22Rv1 (cell line): ENCODE measurements at regions not wholly inside any gene's neighbourhood (a gene's known extent, or its start where the extent isn't known, plus 50 kb on each side); places are given as distances from the start of the nearest gene placed in this dataset.

ENCODE experiments used
- H3K27ac ChIP-seq: fragments of 450-650 bp; 2 replicates; pipeline ENCODE4 v1.5.1; 2017
- CTCF ChIP-seq: fragments of 450-650 bp; IDR thresholded peaks from 2 replicates; pipeline ENCODE4 v1.5.1; 2017; ENCODE audit warnings: mild to moderate bottlenecking
- ZFX ChIP-seq: fragments of 450-650 bp; IDR thresholded peaks from 2 replicates; pipeline ENCODE4 v1.6.1; 2017; ENCODE audit warnings: antibody characterized with exemption, borderline replicate concordance

GRCh38 chr18:42287047-42287446 is 332.0 kb downstream of the PIK3C3 start:
- no peak overlapping the region for H3K27ac ChIP-seq
- TF ChIP-seq ZFX (no peak), CTCF (no peak)

GRCh38 chr18:42288129-42288528 is 333.1 kb downstream of the PIK3C3 start:
- H3K27ac ChIP-seq: no peak overlapping the region
- TF ChIP-seq CTCF (no peak), ZFX (no peak)

GRCh38 chr18:42289526-42289925 is 334.5 kb downstream of the PIK3C3 start:
- H3K27ac ChIP-seq: no peak overlapping the region
- no peak for TF ChIP-seq CTCF
- TF ChIP-seq ZFX: no peak

- TF ChIP-seq ZFX: no peak
- no peak for TF ChIP-seq CTCF
- no peak overlapping the region for H3K27ac ChIP-seq
Measured at GRCh38 chr18:42290318-42291307, 335.6 kb downstream of the PIK3C3 start.

GRCh38 chr18:42292654-42293053 is 337.6 kb downstream of the PIK3C3 start:
- no peak overlapping the region for H3K27ac ChIP-seq
- TF ChIP-seq CTCF (no peak), ZFX (no peak)

GRCh38 chr18:42296192-42296591 is 341.2 kb downstream of the PIK3C3 start:
- no peak overlapping the region for H3K27ac ChIP-seq
- TF ChIP-seq ZFX (no peak), CTCF (no peak)

- H3K27ac ChIP-seq: no peak overlapping the region; the same call in 1 of the 2 replicates
Measured at GRCh38 chr18:42296723-42297122, 341.7 kb downstream of the PIK3C3 start.

More at GRCh38 chr18:42296723-42297122, 341.7 kb downstream of the PIK3C3 start:
- TF ChIP-seq ZFX (no peak), CTCF (no peak)
